SU-DHL-6 (cell line): ENCODE measurements at regions not wholly inside any gene's neighbourhood (a gene's known extent, or its start where the extent isn't known, plus 50 kb on each side); places are given as distances from the start of the nearest gene placed in this dataset.

Source experiments
- H2AFZ ChIP-seq: fragments of 200-600 bp; sonication (generic); 2 replicates; pipeline ENCODE4 v1.6.1; 2014; ENCODE audit warnings: low read depth, mild to moderate bottlenecking, moderate library complexity, mixed read lengths, antibody characterized with exemption, low read length; ENCODE audit not compliant: severe bottlenecking
- H3F3A ChIP-seq: fragments of 200-600 bp; shearing (Covaris generic); 2 replicates; pipeline ENCODE4 v1.6.0; 2016; ENCODE audit warnings: antibody characterized with exemption, mild to moderate bottlenecking; ENCODE audit not compliant: insufficient read depth
- H3K27ac ChIP-seq: fragments of 200-600 bp; sonication (generic); 2 replicates; pipeline ENCODE4 v1.5.1; 2016; ENCODE audit warnings: low read depth, mild to moderate bottlenecking, low read length, moderate library complexity, mixed read lengths
- H3K27me3 ChIP-seq: fragments of 200-600 bp; sonication (generic), shearing (Covaris generic); 2 replicates; pipeline ENCODE4 v1.6.0; 2014; ENCODE audit warnings: mild to moderate bottlenecking, low read length
- H3K36me3 ChIP-seq: fragments of 200-600 bp; sonication (generic); 2 replicates; pipeline ENCODE4 v1.6.1; 2014; ENCODE audit warnings: mild to moderate bottlenecking, low read length, mixed read lengths
- H3K4me2 ChIP-seq: fragments of 300-600, 200-600 bp; shearing (Covaris generic), sonication (generic); 2 replicates; pipeline ENCODE4 v1.6.0; 2014; ENCODE audit warnings: low read length, low read depth, mild to moderate bottlenecking; ENCODE audit not compliant: poor library complexity, severe bottlenecking
- H3K4me3 ChIP-seq: fragments of 200-600 bp; sonication (generic); 2 replicates; pipeline ENCODE4 v1.5.1; 2014; ENCODE audit warnings: antibody characterized with exemption, low read length, mild to moderate bottlenecking, mixed read lengths; ENCODE audit not compliant: insufficient read depth, poor library complexity, severe bottlenecking
- H3K79me2 ChIP-seq: fragments of 200-600 bp; sonication (generic); 2 replicates; pipeline ENCODE4 v1.6.1; 2014; ENCODE audit warnings: mild to moderate bottlenecking, low read length, moderate library complexity; ENCODE audit not compliant: insufficient read depth
- H3K9ac ChIP-seq: fragments of 200-600 bp; sonication (generic); 2 replicates; pipeline ENCODE4 v1.7.0; 2014; ENCODE audit warnings: mild to moderate bottlenecking, low read length
- H3K9me2 ChIP-seq: fragments of 200-600 bp; sonication (generic); replicated peaks from 2 replicates; pipeline ENCODE4 v1.6.1; 2014; ENCODE audit warnings: low read length; ENCODE audit not compliant: insufficient read depth
- H3K9me3 ChIP-seq: fragments of 200-600 bp; sonication (generic); 2 replicates; pipeline ENCODE4 v1.6.1; 2014; ENCODE audit warnings: low read length, mixed read lengths; ENCODE audit not compliant: insufficient read depth
- H4K20me1 ChIP-seq: fragments of 200-600 bp; sonication (generic); 2 replicates; pipeline ENCODE4 v1.6.1; 2014; ENCODE audit warnings: low read depth, mild to moderate bottlenecking, antibody characterized with exemption, low read length, moderate library complexity, mixed read lengths
- EZH2phosphoT487 ChIP-seq: fragments of 200-600 bp; sonication (generic), shearing (Covaris generic); conservative IDR thresholded peaks from 2 replicates; pipeline ENCODE4 v1.6.1; 2018; ENCODE audit warnings: mild to moderate bottlenecking, antibody characterized with exemption, low read length, moderate library complexity, mixed read lengths
- TF ChIP-seq, protein P1 (sequence below): fragments of 200-600 bp; sonication (generic); IDR thresholded peaks from one replicate; pipeline ENCODE4 v1.5.1; 2017; ENCODE audit warnings: antibody characterized with exemption, mild to moderate bottlenecking, low read length, moderate library complexity; ENCODE audit not compliant: insufficient read depth, poor library complexity, severe bottlenecking

DNA sequence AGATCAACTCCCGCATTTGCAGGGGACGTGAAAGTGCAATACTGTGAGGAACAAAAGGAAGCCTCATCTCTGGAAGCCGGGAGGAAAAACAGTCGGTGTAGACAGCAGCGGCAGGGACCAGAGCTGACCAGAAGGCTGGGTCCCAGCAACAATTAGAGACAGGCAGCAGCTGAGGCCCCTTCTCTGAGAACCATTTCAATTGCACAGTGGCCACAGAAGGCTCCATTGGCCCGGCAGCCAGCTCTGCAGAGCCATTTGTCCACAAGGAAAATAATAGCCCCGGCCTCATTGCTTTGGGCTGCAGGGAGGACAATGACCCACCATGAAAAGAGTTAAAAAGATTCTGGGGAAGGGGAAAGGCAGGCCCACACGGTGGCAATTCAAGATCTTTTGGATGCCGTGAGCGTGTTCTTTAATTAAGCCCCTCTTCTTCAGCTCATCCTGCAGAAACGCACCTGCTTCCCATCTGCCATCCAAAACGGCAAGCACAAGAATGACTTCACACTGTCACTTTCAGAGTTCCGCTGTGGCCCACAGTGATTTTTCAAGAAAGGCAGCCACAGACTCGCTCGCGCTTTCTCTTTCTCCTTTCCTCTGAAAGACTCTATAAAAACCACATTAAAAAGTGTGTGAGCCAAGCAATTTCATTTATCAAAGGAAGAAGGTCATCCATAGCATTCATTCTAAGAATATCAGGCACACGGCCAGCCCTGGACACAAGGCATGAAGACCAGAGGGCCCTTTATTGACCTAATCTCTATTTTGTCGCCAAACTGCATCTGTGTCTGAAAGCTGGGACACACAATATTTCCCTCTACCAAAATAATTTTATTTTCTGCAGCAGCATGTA, 293.6 kb downstream of the SOX11 start:
- Histone ChIP-seq H3F3A (no peaks in the 10 kb centered on the region), H3K36me3 (no peaks in the 10 kb centered on the region), H3K27me3 (no peaks in the 10 kb centered on the region), H3K79me2 (no peaks in the 10 kb centered on the region), H3K4me3 (no peak overlapping the region), H3K9me3 (no peaks in the 10 kb centered on the region), H3K9ac (no peak overlapping the region), H2AFZ (no peak overlapping the region), H3K9me2 (no peaks in the 10 kb centered on the region), H3K4me2 (no peak overlapping the region), H3K27ac (no peak overlapping the region), H4K20me1 (no peaks in the 10 kb centered on the region)
- TF ChIP-seq, protein P1, sequence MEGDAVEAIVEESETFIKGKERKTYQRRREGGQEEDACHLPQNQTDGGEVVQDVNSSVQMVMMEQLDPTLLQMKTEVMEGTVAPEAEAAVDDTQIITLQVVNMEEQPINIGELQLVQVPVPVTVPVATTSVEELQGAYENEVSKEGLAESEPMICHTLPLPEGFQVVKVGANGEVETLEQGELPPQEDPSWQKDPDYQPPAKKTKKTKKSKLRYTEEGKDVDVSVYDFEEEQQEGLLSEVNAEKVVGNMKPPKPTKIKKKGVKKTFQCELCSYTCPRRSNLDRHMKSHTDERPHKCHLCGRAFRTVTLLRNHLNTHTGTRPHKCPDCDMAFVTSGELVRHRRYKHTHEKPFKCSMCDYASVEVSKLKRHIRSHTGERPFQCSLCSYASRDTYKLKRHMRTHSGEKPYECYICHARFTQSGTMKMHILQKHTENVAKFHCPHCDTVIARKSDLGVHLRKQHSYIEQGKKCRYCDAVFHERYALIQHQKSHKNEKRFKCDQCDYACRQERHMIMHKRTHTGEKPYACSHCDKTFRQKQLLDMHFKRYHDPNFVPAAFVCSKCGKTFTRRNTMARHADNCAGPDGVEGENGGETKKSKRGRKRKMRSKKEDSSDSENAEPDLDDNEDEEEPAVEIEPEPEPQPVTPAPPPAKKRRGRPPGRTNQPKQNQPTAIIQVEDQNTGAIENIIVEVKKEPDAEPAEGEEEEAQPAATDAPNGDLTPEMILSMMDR, result no peak
- TF ChIP-seq EZH2phosphoT487, result no peak

DNA sequence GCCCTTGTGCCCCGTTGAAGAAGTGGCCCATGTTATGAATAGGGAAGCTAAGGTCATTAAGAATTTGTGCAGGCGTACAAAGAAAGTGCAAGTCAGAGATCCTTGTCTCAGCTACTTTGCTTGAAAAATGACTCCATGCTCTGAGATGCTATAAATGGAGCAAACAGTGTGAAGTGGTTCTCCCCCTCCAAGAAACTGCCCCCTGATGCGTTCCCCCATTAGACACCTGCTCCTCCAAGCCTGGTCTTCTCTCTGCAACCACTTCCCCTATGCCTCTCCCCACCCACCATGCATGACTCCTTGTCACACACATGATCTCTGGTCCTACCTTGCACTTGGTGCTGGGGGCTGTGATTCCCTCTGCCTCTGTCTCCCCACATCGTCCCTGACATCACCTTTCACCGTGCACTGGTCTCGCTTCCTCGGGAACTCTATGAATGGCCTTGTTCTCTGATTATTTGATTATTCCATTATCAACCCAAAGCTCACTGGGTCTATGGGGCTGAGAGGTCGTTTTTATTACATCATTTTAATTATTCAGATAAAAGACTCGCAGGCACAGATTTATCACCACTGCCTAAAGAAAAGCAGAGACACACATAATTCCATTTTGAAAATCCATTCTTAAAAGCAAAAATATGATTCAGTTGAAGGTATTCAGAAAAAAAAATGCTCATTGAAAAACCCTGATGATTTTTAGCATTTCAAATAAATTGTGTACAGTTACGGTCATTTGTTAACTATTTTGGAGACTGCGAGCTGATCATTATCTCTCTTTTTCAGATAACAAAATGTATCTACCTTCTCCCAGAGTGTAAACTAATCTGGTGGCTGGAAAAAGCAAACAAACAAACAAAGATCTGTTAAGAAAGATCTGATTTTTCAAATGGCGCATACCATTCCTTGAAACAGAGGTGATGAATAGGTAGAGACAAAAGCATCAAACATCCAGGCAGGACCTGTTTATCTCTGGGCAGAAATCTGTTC, 294.9 kb downstream of the SOX11 start:
- H3K27me3 ChIP-seq, result no peaks in the 10 kb centered on the region
- no peak overlapping the region for H3K9ac ChIP-seq
- no peaks in the 10 kb centered on the region for H3K9me2 ChIP-seq
- H3K9me3 ChIP-seq, result no peaks in the 10 kb centered on the region
- no peaks in the 10 kb centered on the region for H3K36me3 ChIP-seq
- no peaks in the 10 kb centered on the region for H3F3A ChIP-seq
- H3K79me2 ChIP-seq, result no peaks in the 10 kb centered on the region
- no peaks in the 10 kb centered on the region for H4K20me1 ChIP-seq
- TF ChIP-seq EZH2phosphoT487, result no peak
- no peak overlapping the region for H2AFZ ChIP-seq
- H3K27ac ChIP-seq, result no peak overlapping the region
- H3K4me3 ChIP-seq, result no peak overlapping the region
- H3K4me2 ChIP-seq, result no peak overlapping the region

DNA sequence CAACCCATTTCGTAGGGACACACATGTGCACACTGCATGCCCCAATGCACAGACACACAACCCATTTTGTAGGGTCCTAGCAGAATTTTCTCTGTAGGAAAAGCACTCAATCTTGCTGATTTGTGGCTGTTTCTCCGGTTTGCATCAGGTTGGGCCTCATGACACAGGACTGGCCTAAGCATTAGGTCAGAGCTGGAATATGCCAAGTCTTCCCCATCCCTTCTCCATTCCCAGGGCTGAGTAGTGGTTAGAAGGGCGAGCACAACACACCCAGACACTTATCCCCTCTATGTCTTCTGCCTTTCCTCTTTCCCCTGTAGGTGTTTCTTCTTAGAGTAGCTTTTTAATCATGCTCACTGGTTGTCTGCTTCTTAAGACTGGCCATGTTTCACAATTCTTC, 295.9 kb downstream of the SOX11 start:
- H3F3A ChIP-seq, result no peaks in the 10 kb centered on the region
- no peaks in the 10 kb centered on the region for H3K27me3 ChIP-seq
- H4K20me1 ChIP-seq, result no peaks in the 10 kb centered on the region
- H3K9me2 ChIP-seq, result no peaks in the 10 kb centered on the region
- no peak overlapping the region for H2AFZ ChIP-seq
- no peak overlapping the region for H3K9ac ChIP-seq
- H3K4me2 ChIP-seq, result no peak overlapping the region
- no peak for TF ChIP-seq EZH2phosphoT487
- TF ChIP-seq, protein P1, result no peak
- no peaks in the 10 kb centered on the region for H3K9me3 ChIP-seq
- H3K4me3 ChIP-seq, result no peak overlapping the region
- H3K27ac ChIP-seq, result no peak overlapping the region
- no peaks in the 10 kb centered on the region for H3K36me3 ChIP-seq
- no peaks in the 10 kb centered on the region for H3K79me2 ChIP-seq
